WTC11 (cell line): ENCODE measurements at regions not wholly inside any gene's neighbourhood (a gene's known extent, or its start where the extent isn't known, plus 50 kb on each side); places are given as distances from the start of the nearest gene placed in this dataset.

Experiments used
- ATAC-seq: fragments of 200-7000 bp; cut with Tn5 transposase; 2 replicates; pipeline ENCODE4 v1.10.0; 2021; ENCODE audit warnings: mild to moderate bottlenecking, moderate library complexity
- CTCF ChIA-PET: fragments of 300-600 bp; sonication (Branson Sonifier 250); formaldehyde crosslinking; loops from one replicate; lab custom pipeline; 2021; ENCODE audit warnings: antibody characterized with exemption; lab: Charles Lee
- POLR2A ChIA-PET: fragments of 350-600 bp; sonication (Branson Sonifier 250); formaldehyde crosslinking; loops from one replicate; lab custom pipeline; 2021; ENCODE audit warnings: antibody characterized with exemption; lab: Charles Lee
- DNase-seq: peaks from one replicate; pipeline ENCODE4 v3.0.0; 2021; ENCODE audit warnings: low spot score
- H3K27ac Mint-ChIP-seq: 2 replicates; pipeline ENCODE4 v1.8.0; 2021; ENCODE audit warnings: mixed read lengths
- H3K27me3 Mint-ChIP-seq: 2 replicates; pipeline ENCODE4 v1.8.0; 2021; ENCODE audit warnings: low read depth, mild to moderate bottlenecking, moderate library complexity, mixed read lengths
- H3K36me3 Mint-ChIP-seq: 2 replicates; pipeline ENCODE4 v1.8.0; 2021; ENCODE audit warnings: mixed read lengths
- H3K4me1 Mint-ChIP-seq: 2 replicates; pipeline ENCODE4 v1.8.0; 2022; ENCODE audit warnings: mixed read lengths
- H3K4me3 Mint-ChIP-seq: 2 replicates; pipeline ENCODE4 v1.8.0; 2021; ENCODE audit warnings: mild to moderate bottlenecking, moderate library complexity, mixed read lengths
- H3K9me3 Mint-ChIP-seq: 2 replicates; pipeline ENCODE4 v1.8.0; 2021; ENCODE audit warnings: mixed read lengths
- AR ChIP-seq: fragments of 250-450 bp; sonication (Bioruptor Pico); IDR thresholded peaks from 2 replicates; pipeline ENCODE4 v1.9.0; 2021; ENCODE audit warnings: mild to moderate bottlenecking
- ATF2 ChIP-seq: sonication (generic); formaldehyde crosslinking; IDR thresholded peaks from 2 replicates; pipeline ENCODE4 v1.8.1; 2022; ENCODE audit warnings: low read depth, missing genetic modification reagents, borderline replicate concordance
- CREM ChIP-seq: sonication (generic); formaldehyde crosslinking; IDR thresholded peaks from 2 replicates; pipeline ENCODE4 v1.8.1; 2022; ENCODE audit warnings: mild to moderate bottlenecking, missing genetic modification reagents, moderate library complexity
- E2F4 ChIP-seq: sonication (generic); formaldehyde crosslinking; IDR thresholded peaks from 2 replicates; pipeline ENCODE4 v1.8.1; 2022; ENCODE audit warnings: low read depth, mild to moderate bottlenecking, moderate library complexity, missing genetic modification reagents, borderline replicate concordance
- GRHL2 ChIP-seq: fragments of 250-450 bp; sonication (Bioruptor Pico); IDR thresholded peaks from 2 replicates; pipeline ENCODE4 v1.8.0; 2022; ENCODE audit warnings: mild to moderate bottlenecking, moderate library complexity; ENCODE audit not compliant: insufficient replicate concordance, severe bottlenecking
- NFATC4 ChIP-seq: fragments of 250-450 bp; sonication (Bioruptor Pico); IDR thresholded peaks from 2 replicates; pipeline ENCODE4 v1.9.0; 2021; ENCODE audit warnings: mild to moderate bottlenecking
- PRRX2 ChIP-seq: fragments of 250-450 bp; sonication (Bioruptor Pico); IDR thresholded peaks from 2 replicates; pipeline ENCODE4 v1.8.0; 2021; ENCODE audit warnings: mild to moderate bottlenecking
- USF1 ChIP-seq: sonication (generic); formaldehyde crosslinking; IDR thresholded peaks from 2 replicates; pipeline ENCODE4 v1.8.0; 2022; ENCODE audit warnings: mild to moderate bottlenecking, missing genetic modification reagents
- ZNF232 ChIP-seq: sonication (generic); formaldehyde crosslinking; IDR thresholded peaks from 2 replicates; pipeline ENCODE4 v1.8.0; 2022; ENCODE audit warnings: mild to moderate bottlenecking, missing genetic modification reagents
- TF ChIP-seq, protein P1 (sequence below): sonication (generic); formaldehyde crosslinking; IDR thresholded peaks from 2 replicates; pipeline ENCODE4 v1.8.0; 2023; ENCODE audit warnings: missing genetic modification reagents, mild to moderate bottlenecking, borderline replicate concordance
- TF ChIP-seq, protein P2 (sequence below): fragments of 250-450 bp; sonication (Bioruptor Pico); IDR thresholded peaks from 2 replicates; pipeline ENCODE4 v1.8.0; 2021; ENCODE audit warnings: mild to moderate bottlenecking
- TF ChIP-seq, protein P3 (sequence below): sonication (generic); formaldehyde crosslinking; IDR thresholded peaks from 2 replicates; pipeline ENCODE4 v1.8.1; 2022; ENCODE audit warnings: missing genetic modification reagents, borderline replicate concordance
- TF ChIP-seq, protein P4 (sequence below): sonication (generic); formaldehyde crosslinking; IDR thresholded peaks from 2 replicates; pipeline ENCODE4 v1.8.0; 2023; ENCODE audit warnings: mild to moderate bottlenecking, missing genetic modification reagents

DNA sequence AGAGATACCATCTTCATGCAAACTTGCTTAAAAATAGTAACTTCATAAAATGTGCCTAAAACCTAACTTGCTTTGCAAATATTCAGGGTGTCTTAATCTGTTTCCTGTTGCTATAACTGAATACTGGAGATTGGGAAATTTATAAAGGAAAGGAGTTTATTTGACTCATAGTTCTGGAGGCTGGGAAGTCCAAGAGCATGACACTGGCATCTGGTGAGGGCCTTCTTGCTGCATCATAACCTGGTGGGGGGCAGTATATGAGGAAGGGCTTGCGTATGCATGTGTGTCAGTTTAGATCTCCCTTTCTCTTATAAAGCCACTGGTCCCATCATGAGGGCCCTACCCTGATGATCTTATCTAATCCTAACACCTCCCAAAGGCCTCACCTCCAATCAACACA lies 166.5 kb downstream of the LPIN1 start:
- POLR2A ChIA-PET, result no interaction called here
- H3K27ac Mint-ChIP-seq, result no peak overlapping the region
- no peaks in the 10 kb centered on the region for H3K27me3 Mint-ChIP-seq
- peaks cover 32% of the 10 kb centered on the region for H3K9me3 Mint-ChIP-seq
- H3K4me1 Mint-ChIP-seq, result no peaks in the 10 kb centered on the region
- CTCF ChIA-PET, result no interaction called here
- peaks cover 10% of the 10 kb centered on the region for H3K36me3 Mint-ChIP-seq
- no peak overlapping the region for H3K4me3 Mint-ChIP-seq
- TF ChIP-seq, protein P1, sequence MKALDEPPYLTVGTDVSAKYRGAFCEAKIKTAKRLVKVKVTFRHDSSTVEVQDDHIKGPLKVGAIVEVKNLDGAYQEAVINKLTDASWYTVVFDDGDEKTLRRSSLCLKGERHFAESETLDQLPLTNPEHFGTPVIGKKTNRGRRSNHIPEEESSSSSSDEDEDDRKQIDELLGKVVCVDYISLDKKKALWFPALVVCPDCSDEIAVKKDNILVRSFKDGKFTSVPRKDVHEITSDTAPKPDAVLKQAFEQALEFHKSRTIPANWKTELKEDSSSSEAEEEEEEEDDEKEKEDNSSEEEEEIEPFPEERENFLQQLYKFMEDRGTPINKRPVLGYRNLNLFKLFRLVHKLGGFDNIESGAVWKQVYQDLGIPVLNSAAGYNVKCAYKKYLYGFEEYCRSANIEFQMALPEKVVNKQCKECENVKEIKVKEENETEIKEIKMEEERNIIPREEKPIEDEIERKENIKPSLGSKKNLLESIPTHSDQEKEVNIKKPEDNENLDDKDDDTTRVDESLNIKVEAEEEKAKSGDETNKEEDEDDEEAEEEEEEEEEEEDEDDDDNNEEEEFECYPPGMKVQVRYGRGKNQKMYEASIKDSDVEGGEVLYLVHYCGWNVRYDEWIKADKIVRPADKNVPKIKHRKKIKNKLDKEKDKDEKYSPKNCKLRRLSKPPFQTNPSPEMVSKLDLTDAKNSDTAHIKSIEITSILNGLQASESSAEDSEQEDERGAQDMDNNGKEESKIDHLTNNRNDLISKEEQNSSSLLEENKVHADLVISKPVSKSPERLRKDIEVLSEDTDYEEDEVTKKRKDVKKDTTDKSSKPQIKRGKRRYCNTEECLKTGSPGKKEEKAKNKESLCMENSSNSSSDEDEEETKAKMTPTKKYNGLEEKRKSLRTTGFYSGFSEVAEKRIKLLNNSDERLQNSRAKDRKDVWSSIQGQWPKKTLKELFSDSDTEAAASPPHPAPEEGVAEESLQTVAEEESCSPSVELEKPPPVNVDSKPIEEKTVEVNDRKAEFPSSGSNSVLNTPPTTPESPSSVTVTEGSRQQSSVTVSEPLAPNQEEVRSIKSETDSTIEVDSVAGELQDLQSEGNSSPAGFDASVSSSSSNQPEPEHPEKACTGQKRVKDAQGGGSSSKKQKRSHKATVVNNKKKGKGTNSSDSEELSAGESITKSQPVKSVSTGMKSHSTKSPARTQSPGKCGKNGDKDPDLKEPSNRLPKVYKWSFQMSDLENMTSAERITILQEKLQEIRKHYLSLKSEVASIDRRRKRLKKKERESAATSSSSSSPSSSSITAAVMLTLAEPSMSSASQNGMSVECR (CRISPR knock-in tag), result no peak
- TF ChIP-seq AR (CRISPR knock-in tag) (no peak), E2F4 (CRISPR knock-in tag) (no peak), NFATC4 (CRISPR knock-in tag) (no peak), ATF2 (no peak), CREM (CRISPR knock-in tag) (no peak), GRHL2 (CRISPR knock-in tag) (no peak), USF1 (CRISPR knock-in tag) (no peak), ZNF232 (CRISPR knock-in tag) (no peak), PRRX2 (CRISPR knock-in tag) (no peak)
- TF ChIP-seq, protein P2, sequence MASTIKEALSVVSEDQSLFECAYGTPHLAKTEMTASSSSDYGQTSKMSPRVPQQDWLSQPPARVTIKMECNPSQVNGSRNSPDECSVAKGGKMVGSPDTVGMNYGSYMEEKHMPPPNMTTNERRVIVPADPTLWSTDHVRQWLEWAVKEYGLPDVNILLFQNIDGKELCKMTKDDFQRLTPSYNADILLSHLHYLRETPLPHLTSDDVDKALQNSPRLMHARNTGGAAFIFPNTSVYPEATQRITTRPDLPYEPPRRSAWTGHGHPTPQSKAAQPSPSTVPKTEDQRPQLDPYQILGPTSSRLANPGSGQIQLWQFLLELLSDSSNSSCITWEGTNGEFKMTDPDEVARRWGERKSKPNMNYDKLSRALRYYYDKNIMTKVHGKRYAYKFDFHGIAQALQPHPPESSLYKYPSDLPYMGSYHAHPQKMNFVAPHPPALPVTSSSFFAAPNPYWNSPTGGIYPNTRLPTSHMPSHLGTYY (CRISPR knock-in tag), result no peak
- TF ChIP-seq, protein P3, sequence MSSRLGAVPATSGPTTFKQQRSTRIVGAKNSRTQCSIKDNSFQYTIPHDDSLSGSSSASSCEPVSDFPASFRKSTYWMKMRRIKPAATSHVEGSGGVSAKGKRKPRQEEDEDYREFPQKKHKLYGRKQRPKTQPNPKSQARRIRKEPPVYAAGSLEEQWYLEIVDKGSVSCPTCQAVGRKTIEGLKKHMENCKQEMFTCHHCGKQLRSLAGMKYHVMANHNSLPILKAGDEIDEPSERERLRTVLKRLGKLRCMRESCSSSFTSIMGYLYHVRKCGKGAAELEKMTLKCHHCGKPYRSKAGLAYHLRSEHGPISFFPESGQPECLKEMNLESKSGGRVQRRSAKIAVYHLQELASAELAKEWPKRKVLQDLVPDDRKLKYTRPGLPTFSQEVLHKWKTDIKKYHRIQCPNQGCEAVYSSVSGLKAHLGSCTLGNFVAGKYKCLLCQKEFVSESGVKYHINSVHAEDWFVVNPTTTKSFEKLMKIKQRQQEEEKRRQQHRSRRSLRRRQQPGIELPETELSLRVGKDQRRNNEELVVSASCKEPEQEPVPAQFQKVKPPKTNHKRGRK, result no peak
- TF ChIP-seq, protein P4, sequence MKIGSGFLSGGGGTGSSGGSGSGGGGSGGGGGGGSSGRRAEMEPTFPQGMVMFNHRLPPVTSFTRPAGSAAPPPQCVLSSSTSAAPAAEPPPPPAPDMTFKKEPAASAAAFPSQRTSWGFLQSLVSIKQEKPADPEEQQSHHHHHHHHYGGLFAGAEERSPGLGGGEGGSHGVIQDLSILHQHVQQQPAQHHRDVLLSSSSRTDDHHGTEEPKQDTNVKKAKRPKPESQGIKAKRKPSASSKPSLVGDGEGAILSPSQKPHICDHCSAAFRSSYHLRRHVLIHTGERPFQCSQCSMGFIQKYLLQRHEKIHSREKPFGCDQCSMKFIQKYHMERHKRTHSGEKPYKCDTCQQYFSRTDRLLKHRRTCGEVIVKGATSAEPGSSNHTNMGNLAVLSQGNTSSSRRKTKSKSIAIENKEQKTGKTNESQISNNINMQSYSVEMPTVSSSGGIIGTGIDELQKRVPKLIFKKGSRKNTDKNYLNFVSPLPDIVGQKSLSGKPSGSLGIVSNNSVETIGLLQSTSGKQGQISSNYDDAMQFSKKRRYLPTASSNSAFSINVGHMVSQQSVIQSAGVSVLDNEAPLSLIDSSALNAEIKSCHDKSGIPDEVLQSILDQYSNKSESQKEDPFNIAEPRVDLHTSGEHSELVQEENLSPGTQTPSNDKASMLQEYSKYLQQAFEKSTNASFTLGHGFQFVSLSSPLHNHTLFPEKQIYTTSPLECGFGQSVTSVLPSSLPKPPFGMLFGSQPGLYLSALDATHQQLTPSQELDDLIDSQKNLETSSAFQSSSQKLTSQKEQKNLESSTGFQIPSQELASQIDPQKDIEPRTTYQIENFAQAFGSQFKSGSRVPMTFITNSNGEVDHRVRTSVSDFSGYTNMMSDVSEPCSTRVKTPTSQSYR (CRISPR knock-in tag), result no peak
- DNase-seq (no peak), ATAC-seq (no peak)
